OCI-LY3 (cell line): ENCODE measurements at regions not wholly inside any gene's neighbourhood (a gene's known extent, or its start where the extent isn't known, plus 50 kb on each side); places are given as distances from the start of the nearest gene placed in this dataset.

ENCODE experiments used
- H2AFZ ChIP-seq: fragments of 200-600, 300-600 bp; shearing (Covaris generic); 2 replicates; pipeline ENCODE4 v1.6.0; 2014; ENCODE audit warnings: antibody characterized with exemption, low read depth, low read length
- H3K27ac ChIP-seq: fragments of 200-600, 300-600 bp; sonication (generic); 2 replicates; pipeline ENCODE4 v1.5.1; 2014; ENCODE audit warnings: mild to moderate bottlenecking, low read length, moderate library complexity, mixed read lengths
- H3K27me3 ChIP-seq: fragments of 200-600, 300-600 bp; sonication (generic); 2 replicates; pipeline ENCODE4 v1.6.1; 2014; ENCODE audit warnings: low read depth, low read length, mixed read lengths
- H3K36me3 ChIP-seq: fragments of 200-600, 300-600 bp; sonication (generic); replicated peaks from 2 replicates; pipeline ENCODE3; 2014; ENCODE audit warnings: low read depth, low read length, mixed read lengths
- H3K4me1 ChIP-seq: fragments of 300-600, 200-600 bp; sonication (generic); 2 replicates; pipeline ENCODE4 v1.6.1; 2014; ENCODE audit warnings: low read length, mixed read lengths
- H3K4me2 ChIP-seq: fragments of 200-600, 300-600 bp; sonication (generic); 2 replicates; pipeline ENCODE4 v1.6.1; 2014; ENCODE audit warnings: low read length, mixed read lengths
- H3K4me3 ChIP-seq: fragments of 300-600, 200-600 bp; sonication (generic); 2 replicates; pipeline ENCODE4 v1.5.1; 2014; ENCODE audit warnings: antibody characterized with exemption, mild to moderate bottlenecking, low read length, moderate library complexity
- H3K79me2 ChIP-seq: fragments of 300-600, 200-600 bp; shearing (Covaris generic); 2 replicates; pipeline ENCODE4 v1.6.1; 2014; ENCODE audit warnings: mild to moderate bottlenecking, low read length, mixed read lengths
- H3K9ac ChIP-seq: fragments of 300-600, 200-600 bp; shearing (Covaris generic); 2 replicates; pipeline ENCODE4 v1.6.0; 2014; ENCODE audit warnings: mild to moderate bottlenecking, low read length, moderate library complexity
- H3K9me3 ChIP-seq: fragments of 200-600, 300-600 bp; shearing (Covaris generic); 2 replicates; pipeline ENCODE4 v1.6.1; 2014; ENCODE audit warnings: low read length, mixed read lengths; ENCODE audit not compliant: insufficient read depth
- H4K20me1 ChIP-seq: fragments of 200-600, 300-600 bp; sonication (generic); 2 replicates; pipeline ENCODE4 v1.6.1; 2016; ENCODE audit warnings: low read length, mixed read lengths; ENCODE audit not compliant: insufficient read depth
- CTCF ChIP-seq: fragments of 200-600, 300-600 bp; sonication (generic); IDR thresholded peaks from 2 replicates; pipeline ENCODE4 v1.5.1; 2014; ENCODE audit warnings: antibody characterized with exemption, low read length, low read depth
- EZH2phosphoT487 ChIP-seq: fragments of 200-600 bp; shearing (Covaris generic); IDR thresholded peaks from 2 replicates; pipeline ENCODE4 v1.6.1; 2018; ENCODE audit warnings: antibody characterized with exemption, mixed run types, low read depth

GRCh38 chr4:114034189-114034588, 54.7 kb upstream of the ARSJ start:
- Histone ChIP-seq H3K36me3 (no peaks in the 10 kb centered on the region), H2AFZ (no peak overlapping the region), H3K4me3 (no peak overlapping the region), H3K4me1 (peaks cover 5% of the 10 kb centered on the region), H3K79me2 (no peaks in the 10 kb centered on the region), H3K9me3 (no peaks in the 10 kb centered on the region), H4K20me1 (no peaks in the 10 kb centered on the region), H3K4me2 (no peak overlapping the region), H3K9ac (no peak overlapping the region), H3K27me3 (no peaks in the 10 kb centered on the region), H3K27ac (no peak overlapping the region)
- TF ChIP-seq CTCF (no peak), EZH2phosphoT487 (no peak)

- Histone ChIP-seq H3K4me3 (no peak overlapping the region), H3K9ac (no peak overlapping the region), H3K27ac (no peak overlapping the region), H3K9me3 (no peaks in the 10 kb centered on the region), H3K36me3 (no peaks in the 10 kb centered on the region), H2AFZ (no peak overlapping the region), H3K4me2 (no peak overlapping the region), H4K20me1 (no peaks in the 10 kb centered on the region), H3K4me1 (peaks cover 21% of the 10 kb centered on the region), H3K79me2 (no peaks in the 10 kb centered on the region), H3K27me3 (no peaks in the 10 kb centered on the region)
- TF ChIP-seq EZH2phosphoT487, result no peak
- no peak for TF ChIP-seq CTCF
These were observed 57.0 kb upstream of the ARSJ start for GRCh38 chr4:114036426-114036825.

- no peak overlapping the region for H3K4me2 ChIP-seq
- no peak overlapping the region for H3K9ac ChIP-seq
- no peaks in the 10 kb centered on the region for H4K20me1 ChIP-seq
- no peak overlapping the region for H3K27ac ChIP-seq
- H3K79me2 ChIP-seq, result no peaks in the 10 kb centered on the region
- no peaks in the 10 kb centered on the region for H3K27me3 ChIP-seq
- H3K4me1 ChIP-seq, result peaks cover 21% of the 10 kb centered on the region
- H3K4me3 ChIP-seq, result no peak overlapping the region
- no peak overlapping the region for H2AFZ ChIP-seq
- H3K36me3 ChIP-seq, result no peaks in the 10 kb centered on the region
- TF ChIP-seq CTCF, result no peak
- no peak for TF ChIP-seq EZH2phosphoT487
- H3K9me3 ChIP-seq, result no peaks in the 10 kb centered on the region
These were observed 57.4 kb upstream of the ARSJ start for GRCh38 chr4:114036864-114037263.

- Histone ChIP-seq H2AFZ (no peak overlapping the region), H3K27ac (no peak overlapping the region), H3K27me3 (no peaks in the 10 kb centered on the region), H3K9ac (no peak overlapping the region), H3K9me3 (no peaks in the 10 kb centered on the region), H3K4me2 (no peak overlapping the region), H4K20me1 (no peaks in the 10 kb centered on the region), H3K36me3 (no peaks in the 10 kb centered on the region), H3K79me2 (no peaks in the 10 kb centered on the region), H3K4me3 (no peak overlapping the region), H3K4me1 (peaks cover 21% of the 10 kb centered on the region)
- TF ChIP-seq CTCF, result no peak
- TF ChIP-seq EZH2phosphoT487, result no peak
These were observed 58.5 kb upstream of the ARSJ start for GRCh38 chr4:114037988-114038387.
